Forelimb muscle (tissue), 1 donor: ENCODE measurements at regions not wholly inside any gene's neighbourhood (a gene's known extent, or its start where the extent isn't known, plus 50 kb on each side); places are given as distances from the start of the nearest gene placed in this dataset.

Experiments used
- DNase-seq: peaks from one replicate; pipeline ENCODE4 v3.0.0-alpha.2; 2013; ENCODE audit warnings: low read depth

DNA sequence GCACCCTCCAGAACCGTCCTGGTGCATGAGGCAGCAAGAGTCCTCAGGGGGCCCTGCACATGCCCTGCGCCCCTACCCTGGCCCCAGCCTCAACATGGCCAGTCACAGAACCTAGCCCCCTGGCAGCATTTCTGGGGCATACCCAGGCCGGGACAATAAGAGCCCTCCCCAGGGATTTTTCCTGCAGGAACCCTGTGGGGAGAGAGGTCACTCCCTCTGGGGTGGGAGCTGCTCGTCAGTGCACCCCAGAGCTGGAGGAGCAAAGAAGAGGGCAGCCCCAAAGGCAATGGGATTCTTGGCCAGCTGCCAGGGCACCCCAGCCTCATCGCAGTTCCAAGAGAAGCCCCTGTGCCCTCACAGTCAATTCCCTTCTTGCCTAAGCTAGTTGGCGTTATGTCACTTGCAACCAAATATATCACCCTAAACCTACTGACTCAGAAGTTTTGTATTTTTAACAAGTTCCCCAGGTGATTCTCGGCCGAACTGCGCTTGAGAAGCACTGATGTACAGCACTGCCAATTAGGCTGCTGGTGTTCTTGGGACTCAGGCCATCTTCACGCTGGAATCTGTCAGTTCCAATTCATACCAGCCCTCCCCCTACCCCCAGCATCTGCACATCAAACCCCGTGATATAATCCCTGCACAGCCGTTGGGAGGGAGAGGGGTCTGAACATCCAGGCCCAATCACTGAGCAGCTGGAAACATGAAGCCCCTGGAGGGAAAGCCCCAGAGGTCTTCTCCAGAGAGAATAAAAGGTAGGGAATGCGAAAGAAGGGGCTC, 87.5 kb upstream of the PRR20G start:
- DNase-seq = no peak

- no peak for DNase-seq
Observed at GRCh38 chr3:127374086-127375010, 86.5 kb upstream of the PRR20G start.

GRCh38 chr3:127373441-127374085, 85.7 kb upstream of the PRR20G start:
- peak; percentile 32 for DNase-seq

DNA sequence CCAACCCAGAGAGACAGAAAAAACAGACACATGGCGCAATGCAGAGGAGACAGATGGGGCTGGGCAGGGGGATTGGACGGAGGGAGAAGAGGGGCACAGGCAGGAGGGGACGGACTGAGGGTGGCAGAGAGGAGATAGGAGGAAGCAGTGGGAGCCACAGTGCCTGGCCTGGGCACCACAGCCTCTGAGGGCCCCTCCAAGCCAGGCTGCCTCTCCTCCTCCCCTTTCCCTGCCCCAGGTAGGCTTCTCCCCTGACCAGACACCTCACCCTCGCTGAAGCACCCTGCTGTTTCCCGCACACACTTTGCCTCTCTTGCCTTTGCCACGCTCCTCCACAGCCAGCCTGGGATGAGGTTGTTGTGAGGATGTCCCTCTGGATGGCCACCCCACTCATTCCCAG, 84.0 kb upstream of the PRR20G start:
- DNase-seq = no peak

DNA sequence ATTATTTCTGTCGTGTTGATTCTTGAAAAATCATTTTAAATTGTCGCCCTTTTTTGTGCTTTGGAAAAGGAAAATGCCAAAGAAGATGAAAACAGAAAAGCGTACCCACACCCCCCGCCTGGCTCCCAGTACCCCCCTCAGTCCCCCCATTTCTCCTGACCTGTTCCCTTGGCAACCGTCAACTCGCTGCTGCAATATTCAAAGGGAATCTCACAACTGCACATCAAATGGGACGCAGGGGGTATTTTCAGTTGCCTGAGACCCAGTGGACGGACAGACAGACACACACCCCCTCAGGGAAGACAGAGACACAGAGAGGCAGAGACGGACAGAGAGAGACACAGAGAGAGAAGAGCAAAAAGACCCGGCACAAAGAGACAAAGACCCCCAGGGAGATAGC, 83.5 kb upstream of the PRR20G start:
- DNase-seq = no peak

DNA sequence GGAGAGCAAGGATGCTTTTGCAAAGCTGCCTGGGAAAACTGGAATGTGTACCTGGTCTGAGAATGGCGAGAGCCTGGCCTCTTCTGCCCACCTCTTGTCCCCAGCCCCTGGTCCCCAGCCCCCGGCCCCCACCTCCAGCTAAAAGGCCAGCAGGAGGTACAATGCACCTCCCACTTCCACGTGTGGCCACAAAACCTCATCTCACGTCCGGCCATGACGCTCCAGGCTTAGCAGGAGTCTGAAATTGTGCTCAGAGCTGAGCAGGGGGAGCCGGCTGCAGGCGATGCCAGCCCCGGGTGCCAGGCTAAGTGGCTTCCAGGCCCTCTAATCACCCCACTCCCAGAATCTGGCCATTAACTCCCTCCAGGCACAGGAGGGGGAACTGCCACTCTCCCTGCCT, 83.1 kb upstream of the PRR20G start:
- DNase-seq = no peak

GRCh38 chr3:127369356-127369935, 81.6 kb upstream of the PRR20G start:
- no peak for DNase-seq

- no peak for DNase-seq
Observed at GRCh38 chr3:127368186-127369032, 80.6 kb upstream of the PRR20G start.

DNA sequence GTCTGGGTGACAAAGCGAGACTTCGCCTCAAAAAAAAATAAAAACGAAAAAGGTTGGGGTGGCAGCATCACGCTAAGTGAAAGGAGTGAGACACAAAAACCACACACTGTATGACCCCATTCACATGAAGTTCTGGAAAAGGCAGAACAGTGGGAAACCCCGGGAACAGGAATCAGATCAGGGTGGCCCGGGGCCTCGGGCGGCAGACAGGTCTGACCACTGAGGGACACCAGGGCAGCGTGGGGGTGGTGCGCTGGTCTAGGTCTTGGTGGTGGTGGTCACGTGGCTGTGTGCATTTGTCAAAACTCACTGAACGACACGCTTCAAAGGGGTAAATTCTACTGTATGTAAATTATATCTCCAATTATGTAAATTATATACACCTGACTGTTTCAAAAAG, 79.7 kb upstream of the PRR20G start:
- no peak for DNase-seq

DNA sequence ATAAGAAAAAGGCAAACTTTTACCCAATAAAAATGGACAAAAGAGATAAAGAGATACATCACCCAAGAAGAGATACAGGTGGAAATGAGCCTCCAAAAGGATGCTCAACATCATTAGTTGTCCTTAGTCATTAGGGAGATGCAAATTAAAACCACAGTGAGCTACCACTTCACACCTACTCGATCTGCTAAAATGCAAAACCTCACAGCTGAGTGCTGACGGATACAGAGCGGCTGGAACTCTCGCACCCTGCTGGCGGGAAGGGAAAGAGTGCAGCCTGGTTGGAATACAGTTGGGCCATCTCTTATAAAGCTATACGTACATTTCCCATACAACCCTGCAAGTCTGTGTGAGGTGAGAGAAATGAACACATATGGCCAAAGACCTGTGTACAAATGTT, 78.5 kb upstream of the PRR20G start:
- DNase-seq = no peak

GRCh38 chr3:127365163-127365798, 77.4 kb upstream of the PRR20G start:
- no peak for DNase-seq

GRCh38 chr3:127363891-127364290, 76.0 kb upstream of the PRR20G start:
- DNase-seq = no peak

DNA sequence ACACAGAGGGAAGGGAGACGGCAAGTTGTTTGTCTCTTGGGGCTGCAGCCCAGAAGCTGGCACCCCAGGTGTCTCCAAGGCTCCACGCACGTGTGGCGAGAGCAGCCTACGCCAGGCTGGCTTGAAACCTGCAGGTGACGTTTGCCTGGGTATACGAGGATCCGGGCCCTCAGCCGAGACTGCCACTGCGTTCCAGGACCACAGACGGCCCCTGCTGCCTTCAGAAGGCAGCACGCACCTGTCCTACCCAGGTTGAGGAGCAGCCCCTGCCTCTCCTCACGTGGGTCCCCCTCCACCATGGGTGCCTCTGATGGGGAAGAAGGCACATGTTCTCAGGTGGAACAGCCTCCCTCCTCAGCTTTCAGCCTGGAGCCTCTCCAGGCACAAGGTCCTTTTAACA, 75.3 kb upstream of the PRR20G start:
- no peak for DNase-seq

GRCh38 chr3:127360647-127361046, 72.8 kb upstream of the PRR20G start:
- DNase-seq = no peak

- no peak for DNase-seq
Observed at GRCh38 chr3:127358641-127359040, 70.8 kb upstream of the PRR20G start.

- no peak for DNase-seq
Observed at GRCh38 chr3:127356381-127356780, 68.5 kb upstream of the PRR20G start.

- DNase-seq = no peak
Observed at GRCh38 chr3:127354761-127355160, 66.9 kb upstream of the PRR20G start.

DNA sequence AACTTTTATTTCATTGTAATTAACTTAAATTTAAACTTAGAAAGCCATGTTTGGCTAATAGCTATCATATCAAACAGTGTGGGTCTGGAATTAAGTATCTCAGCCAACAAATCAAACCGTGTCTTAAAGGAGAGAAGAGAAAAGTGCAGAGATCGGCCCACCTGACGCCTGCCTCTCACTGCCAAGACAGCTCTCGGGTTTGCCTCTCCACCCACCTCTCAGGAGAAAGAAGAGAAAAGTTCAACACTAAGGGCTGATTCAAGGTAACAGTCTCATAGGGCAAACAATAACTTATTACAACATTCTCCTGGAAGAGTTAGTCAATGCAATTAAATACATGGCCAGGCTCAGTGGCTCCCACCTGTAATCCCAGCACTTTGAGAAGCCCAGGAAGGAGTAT, 64.8 kb upstream of the PRR20G start:
- DNase-seq = no peak

DNA sequence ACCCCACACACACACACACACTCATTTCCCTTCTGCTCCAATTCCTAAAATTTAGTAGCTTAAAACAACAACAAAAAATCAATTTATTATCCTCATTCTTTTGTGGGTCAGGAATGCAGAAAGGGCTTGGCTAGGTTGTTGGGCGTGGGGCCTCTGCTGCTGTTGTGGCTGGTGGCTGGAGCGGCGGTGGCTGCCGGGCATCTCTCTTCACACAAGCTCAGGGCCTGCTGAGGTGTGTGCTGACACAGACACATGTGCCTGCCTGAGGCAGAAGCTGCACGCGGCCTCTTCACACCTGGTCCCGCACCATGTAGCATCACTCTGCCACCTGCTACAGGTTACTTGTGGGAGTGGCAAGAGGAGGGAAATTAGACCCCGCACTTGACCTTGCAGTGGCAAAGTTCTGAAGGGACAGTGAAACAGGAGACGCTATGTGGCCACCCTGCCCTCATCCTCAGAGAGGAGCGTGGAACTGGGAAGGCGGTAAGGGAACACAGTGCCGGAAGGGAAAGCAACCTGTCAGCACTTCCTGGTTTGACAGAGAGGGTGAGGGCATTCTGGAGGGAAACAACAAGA, 64.0 kb upstream of the PRR20G start:
- no peak for DNase-seq

DNA sequence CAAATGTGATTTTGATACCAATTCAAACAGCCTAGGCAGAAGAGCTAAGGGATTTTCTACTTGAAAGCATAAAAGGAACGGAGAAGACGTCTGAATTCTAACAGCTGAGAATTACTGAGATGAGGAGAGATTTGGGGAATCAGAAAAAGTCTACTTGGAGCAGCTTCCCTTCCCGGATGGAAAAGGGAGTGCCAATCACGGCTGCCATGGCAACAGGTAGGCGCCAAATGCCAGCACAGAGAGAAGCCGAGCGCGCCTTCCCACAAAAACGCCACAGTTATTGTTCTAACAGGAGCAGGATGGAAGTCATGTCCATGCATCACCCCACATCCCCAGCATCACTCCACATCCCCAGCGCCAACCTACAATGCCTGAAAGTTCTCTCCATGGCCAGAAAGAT, 63.5 kb upstream of the PRR20G start:
- no peak for DNase-seq
